Neural cell (in vitro differentiated cells): ENCODE measurements at regions not wholly inside any gene's neighbourhood (a gene's known extent, or its start where the extent isn't known, plus 50 kb on each side); places are given as distances from the start of the nearest gene placed in this dataset.

ENCODE experiments used
- H2AFZ ChIP-seq: fragments of 200-600, 300-800 bp; sonication (generic), shearing (Covaris generic); 2 replicates; pipeline ENCODE4 v1.6.0; 2014; ENCODE audit warnings: low read depth, mild to moderate bottlenecking, antibody characterized with exemption, low read length, moderate library complexity
- H3F3A ChIP-seq: fragments of 200-600 bp; shearing (Covaris generic); 2 replicates; pipeline ENCODE4 v1.6.1; 2016; ENCODE audit warnings: mild to moderate bottlenecking, moderate library complexity, mixed read lengths, antibody characterized with exemption, low read length; ENCODE audit not compliant: insufficient read depth, poor library complexity, severe bottlenecking
- H3K27ac ChIP-seq: fragments of 200-600, 300-800 bp; sonication (generic), shearing (Covaris generic); 2 replicates; pipeline ENCODE4 v1.5.1; 2014; ENCODE audit warnings: mild to moderate bottlenecking, low read length, moderate library complexity
- H3K27me3 ChIP-seq: fragments of 300-800, 200-600 bp; sonication (generic), shearing (Covaris generic); 2 replicates; pipeline ENCODE4 v1.6.0; 2014; ENCODE audit warnings: mild to moderate bottlenecking, low read depth, low read length, moderate library complexity; ENCODE audit not compliant: insufficient read depth
- H3K36me3 ChIP-seq: fragments of 300-800, 200-600 bp; sonication (generic), shearing (Covaris generic); 2 replicates; pipeline ENCODE4 v1.5.1; 2014; ENCODE audit warnings: mild to moderate bottlenecking, antibody characterized with exemption, low read length, moderate library complexity; ENCODE audit not compliant: insufficient read depth
- H3K4me2 ChIP-seq: fragments of 300-800, 200-600 bp; sonication (generic), shearing (Covaris generic); 2 replicates; pipeline ENCODE4 v1.6.0; 2014; ENCODE audit warnings: mild to moderate bottlenecking, low read length
- H3K4me3 ChIP-seq: fragments of 300-800, 200-600 bp; sonication (generic), shearing (Covaris generic); 2 replicates; pipeline ENCODE4 v1.5.1; 2014; ENCODE audit warnings: mild to moderate bottlenecking, low read length, moderate library complexity
- H3K79me2 ChIP-seq: fragments of 200-600 bp; shearing (Covaris generic); replicated peaks from 2 replicates; pipeline ENCODE4 v1.6.0; 2014; ENCODE audit warnings: mild to moderate bottlenecking, low read length, moderate library complexity; ENCODE audit not compliant: insufficient read depth
- H3K9ac ChIP-seq: fragments of 300-800, 200-600 bp; sonication (generic), shearing (Covaris generic); 2 replicates; pipeline ENCODE4 v1.6.1; 2016; ENCODE audit warnings: mild to moderate bottlenecking, low read length, mixed read lengths
- H3K9me2 ChIP-seq: fragments of 200-600 bp; shearing (Covaris generic); 2 replicates; pipeline ENCODE4 v1.6.1; 2016; ENCODE audit warnings: mild to moderate bottlenecking, low read length, mixed read lengths; ENCODE audit not compliant: insufficient read depth
- H3K9me3 ChIP-seq: fragments of 200-600, 300-800 bp; sonication (generic), shearing (Covaris generic); 2 replicates; pipeline ENCODE4 v1.6.1; 2016; ENCODE audit warnings: mild to moderate bottlenecking, mixed run types, low read length, moderate library complexity, mixed read lengths
- H4K20me1 ChIP-seq: fragments of 200-600 bp; shearing (Covaris generic); 2 replicates; pipeline ENCODE4 v1.6.1; 2016; ENCODE audit warnings: mild to moderate bottlenecking, mixed run types; ENCODE audit not compliant: insufficient read depth
- CTCF ChIP-seq: fragments of 450-650 bp; IDR thresholded peaks from 2 replicates; pipeline ENCODE4 v1.5.1; 2014; ENCODE audit warnings: antibody characterized with exemption, mild to moderate bottlenecking, moderate library complexity; ENCODE audit not compliant: poor library complexity, severe bottlenecking
- EP300 ChIP-seq: fragments of 450-650 bp; conservative IDR thresholded peaks from 2 replicates; pipeline ENCODE4 v1.6.1; 2014; ENCODE audit warnings: antibody characterized with exemption, mild to moderate bottlenecking, moderate library complexity; ENCODE audit not compliant: poor library complexity, severe bottlenecking
- EZH2 ChIP-seq: fragments of 200-600, 300-800 bp; shearing (Covaris generic), sonication (generic); IDR thresholded peaks from 2 replicates; pipeline ENCODE4 v1.6.1; 2014; ENCODE audit warnings: antibody characterized with exemption, low read length, borderline replicate concordance, mild to moderate bottlenecking; ENCODE audit not compliant: insufficient read depth, poor library complexity, severe bottlenecking
- MXI1 ChIP-seq: fragments of 450-650 bp; conservative IDR thresholded peaks from 2 replicates; pipeline ENCODE4 v1.6.1; 2014; ENCODE audit warnings: antibody characterized with exemption, mild to moderate bottlenecking; ENCODE audit not compliant: poor library complexity, severe bottlenecking
- POLR2AphosphoS5 ChIP-seq: IDR thresholded peaks from 2 replicates; pipeline ENCODE4 v1.6.1; 2012
- RAD21 ChIP-seq: fragments of 450-650 bp; conservative IDR thresholded peaks from 2 replicates; pipeline ENCODE4 v1.6.1; 2014; ENCODE audit warnings: antibody characterized with exemption, mild to moderate bottlenecking, moderate library complexity
- SMC3 ChIP-seq: fragments of 450-650 bp; conservative IDR thresholded peaks from 2 replicates; pipeline ENCODE4 v1.6.1; 2014; ENCODE audit warnings: antibody characterized with exemption, mild to moderate bottlenecking, moderate library complexity; ENCODE audit not compliant: poor library complexity
- TAF1 ChIP-seq: IDR thresholded peaks from 2 replicates; pipeline ENCODE4 v1.6.1; 2012; ENCODE audit warnings: low read depth
- TF ChIP-seq, protein P1 (sequence below): IDR thresholded peaks from 2 replicates; pipeline ENCODE4 v1.6.1; 2012; ENCODE audit warnings: borderline replicate concordance

GRCh38 chr7:12777257-12777656, 89.8 kb downstream of the ARL4A start:
- no peak overlapping the region for H3K9ac ChIP-seq
- H3K9me2 ChIP-seq, result no peaks in the 10 kb centered on the region
- H3F3A ChIP-seq, result no peaks in the 10 kb centered on the region
- no peaks in the 10 kb centered on the region for H3K9me3 ChIP-seq
- no peak overlapping the region for H3K4me2 ChIP-seq
- TF ChIP-seq, protein P1, sequence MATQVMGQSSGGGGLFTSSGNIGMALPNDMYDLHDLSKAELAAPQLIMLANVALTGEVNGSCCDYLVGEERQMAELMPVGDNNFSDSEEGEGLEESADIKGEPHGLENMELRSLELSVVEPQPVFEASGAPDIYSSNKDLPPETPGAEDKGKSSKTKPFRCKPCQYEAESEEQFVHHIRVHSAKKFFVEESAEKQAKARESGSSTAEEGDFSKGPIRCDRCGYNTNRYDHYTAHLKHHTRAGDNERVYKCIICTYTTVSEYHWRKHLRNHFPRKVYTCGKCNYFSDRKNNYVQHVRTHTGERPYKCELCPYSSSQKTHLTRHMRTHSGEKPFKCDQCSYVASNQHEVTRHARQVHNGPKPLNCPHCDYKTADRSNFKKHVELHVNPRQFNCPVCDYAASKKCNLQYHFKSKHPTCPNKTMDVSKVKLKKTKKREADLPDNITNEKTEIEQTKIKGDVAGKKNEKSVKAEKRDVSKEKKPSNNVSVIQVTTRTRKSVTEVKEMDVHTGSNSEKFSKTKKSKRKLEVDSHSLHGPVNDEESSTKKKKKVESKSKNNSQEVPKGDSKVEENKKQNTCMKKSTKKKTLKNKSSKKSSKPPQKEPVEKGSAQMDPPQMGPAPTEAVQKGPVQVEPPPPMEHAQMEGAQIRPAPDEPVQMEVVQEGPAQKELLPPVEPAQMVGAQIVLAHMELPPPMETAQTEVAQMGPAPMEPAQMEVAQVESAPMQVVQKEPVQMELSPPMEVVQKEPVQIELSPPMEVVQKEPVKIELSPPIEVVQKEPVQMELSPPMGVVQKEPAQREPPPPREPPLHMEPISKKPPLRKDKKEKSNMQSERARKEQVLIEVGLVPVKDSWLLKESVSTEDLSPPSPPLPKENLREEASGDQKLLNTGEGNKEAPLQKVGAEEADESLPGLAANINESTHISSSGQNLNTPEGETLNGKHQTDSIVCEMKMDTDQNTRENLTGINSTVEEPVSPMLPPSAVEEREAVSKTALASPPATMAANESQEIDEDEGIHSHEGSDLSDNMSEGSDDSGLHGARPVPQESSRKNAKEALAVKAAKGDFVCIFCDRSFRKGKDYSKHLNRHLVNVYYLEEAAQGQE, result no peak
- H2AFZ ChIP-seq, result no peak overlapping the region
- H3K27me3 ChIP-seq, result no peaks in the 10 kb centered on the region
- no peak overlapping the region for H3K4me3 ChIP-seq
- H4K20me1 ChIP-seq, result no peaks in the 10 kb centered on the region
- H3K27ac ChIP-seq, result no peak overlapping the region
- H3K36me3 ChIP-seq, result no peaks in the 10 kb centered on the region
- H3K79me2 ChIP-seq, result no peaks in the 10 kb centered on the region

GRCh38 chr7:12779947-12780346, 92.5 kb downstream of the ARL4A start:
- no peak overlapping the region for H3K4me3 ChIP-seq
- no peaks in the 10 kb centered on the region for H3K36me3 ChIP-seq
- TF ChIP-seq EP300 (no peak), EZH2 (no peak), CTCF (no peak), MXI1 (no peak), RAD21 (no peak), TAF1 (no peak), SMC3 (no peak), POLR2AphosphoS5 (no peak)
- TF ChIP-seq, protein P1, result no peak
- no peaks in the 10 kb centered on the region for H3K9me3 ChIP-seq
- H4K20me1 ChIP-seq, result no peaks in the 10 kb centered on the region
- no peaks in the 10 kb centered on the region for H3K79me2 ChIP-seq
- H3K9ac ChIP-seq, result no peak overlapping the region
- H3K27ac ChIP-seq, result no peak overlapping the region
- H3K4me2 ChIP-seq, result no peak overlapping the region
- no peaks in the 10 kb centered on the region for H3K27me3 ChIP-seq
- no peaks in the 10 kb centered on the region for H3F3A ChIP-seq
- no peak overlapping the region for H2AFZ ChIP-seq
- no peaks in the 10 kb centered on the region for H3K9me2 ChIP-seq
